Heart left ventricle (tissue), 16 donors: ENCODE measurements at regions not wholly inside any gene's neighbourhood (a gene's known extent, or its start where the extent isn't known, plus 50 kb on each side); places are given as distances from the start of the nearest gene placed in this dataset.
A peak's percentile ranks its signal among the peaks of the same experiment; 100 is the strongest.

ENCODE experiments used
- ATAC-seq, 4 donors: fragments of 200-7000 bp; cut with Tn5 transposase; one replicate each; pipeline ENCODE4 v1.9.1; 2020 to 2022; ENCODE audit warnings: moderate library complexity in 4 of 4, mild to moderate bottlenecking in 3 of 4, moderate number of reproducible peaks in 1 of 4
- DNase-seq, 5 donors: peaks; one replicate each; pipeline ENCODE4 v3.0.0-alpha.2; 2020
- H3K27ac ChIP-seq, 12 donors: fragments of 200-600 bp; sonication (generic) in 4 of 12; one replicate each; pipeline versions ENCODE4 v1.5.0 to v1.8.0; 2016 to 2022; ENCODE audit warnings: mild to moderate bottlenecking in 2 of 12
- H3K27me3 ChIP-seq, 9 donors: fragments of 200-600 bp; sonication (generic) in 2 of 9; one replicate each; pipeline versions ENCODE4 v1.5.1 to v1.8.0; 2016 to 2022; ENCODE audit warnings: mild to moderate bottlenecking in 3 of 9
- H3K36me3 ChIP-seq, 9 donors: fragments of 200-600 bp; sonication (generic) in 2 of 9; one replicate each; pipeline versions ENCODE4 v1.5.0 to v1.8.0; 2018 to 2022; ENCODE audit warnings: mild to moderate bottlenecking in 2 of 9
- H3K4me1 ChIP-seq, 12 donors: fragments of 200-600 bp; sonication (generic) in 4 of 12; one replicate each; pipeline versions ENCODE4 v1.5.0 to v1.8.0; 2016 to 2022; ENCODE audit warnings: mild to moderate bottlenecking in 3 of 12
- H3K4me3 ChIP-seq, 12 donors: fragments of 200-600 bp; sonication (generic) in 4 of 12; one replicate each; pipeline versions ENCODE4 v1.5.0 to v1.8.0; 2017 to 2022; ENCODE audit warnings: mild to moderate bottlenecking in 9 of 12, moderate library complexity in 4 of 12
- H3K9me3 ChIP-seq, 12 donors: fragments of 200-600 bp; sonication (generic) in 4 of 12; one replicate each; pipeline versions ENCODE4 v1.5.0 to v1.8.0; 2016 to 2022; ENCODE audit warnings: mild to moderate bottlenecking in 1 of 12
- CTCF ChIP-seq, 12 donors: fragments of 200-600 bp; sonication (generic) in 4 of 12; IDR thresholded peaks; one replicate each; pipeline versions ENCODE4 v1.5.0 to v1.8.0; 2018 to 2022; ENCODE audit warnings: antibody characterized with exemption in 12 of 12, mild to moderate bottlenecking in 5 of 12
- POLR2A ChIP-seq, 2 donors: fragments of 450-650 bp; IDR thresholded peaks; one replicate each; pipeline ENCODE4 v1.6.1; 2017; ENCODE audit warnings: antibody characterized with exemption in 2 of 2, mild to moderate bottlenecking in 2 of 2, moderate library complexity in 2 of 2
- WGBS, 4 donors: extraction: QIAGEN DNeasy Blood & Tissue Kit in 2 of 4; methylation state at CpG; one replicate each; pipeline versions ENCODE4 v1.1.5 to v1.1.7; 2013 to 2018; 5-methylcytosine and 5-hydroxymethylcytosine counted together
- intact Hi-C, 10 donors: fragments of 100-400 bp; cut with DNase I; formaldehyde crosslinking; loops; one replicate each; pipeline versions ENCODE4 v1.11.1 to v1.14.2; 2022
- donor health status: ischemic (EF 13 %, LVEDD 7.1; RV severe dilation, severe dysfunction).
- donor health status: healthy with polysubstance abuse.
- donor health status: DM: no; HTN: yes; CAD: no.
- donor health status: DM: no; HTN: no; CAD: no.
- donor health status: ischemic (EF 25% LVEDD 6.9; RV normal size, moderate dysfunction).
- donor health status: ischemic (EF 25% LVEDD 5.7; RV mildly dilated, moderate dysfunction).
- donor health status: healthy.
- donor health status: DM: yes; HTN: yes; CAD: no.
- donor health status: ischemic (EF 35%, LVEDD 5.7; RV mildly dilated, moderate dysfunction).
- donor health status: nonischemic (EF 11% LVEDD 7.7; RV severe dilation, severe dysfunction).
- donor health status: DM: yes; HTN: yes; CAD: no.
- donor health status: PGD.
- donor health status: ischemic (EF 29% LVEDD 5.4; RV normal size, mild dysfunction).
- donor health status: nonischemic (EF 23%, LVEDD 6.1; RV moderate dilation, normal function).

- peaks cover 0 to 6% (median 0%) of the 10 kb centered on the region in 12 donors for H3K4me1 ChIP-seq
- H3K27ac ChIP-seq: no peak overlapping the region
- intact Hi-C loops: no loop called here
- no peaks in the 10 kb centered on the region for H3K9me3 ChIP-seq
- DNase-seq: no peak
- 84 to 88% (median 86%) methylated on average over 12 of the region's 12 CpGs for WGBS, 4 donors
- ATAC-seq: no peak
- peaks cover 0 to 18% (median 0%) of the 10 kb centered on the region in 9 donors for H3K27me3 ChIP-seq
- H3K4me3 ChIP-seq: no peak overlapping the region
- TF ChIP-seq CTCF (IDR thresholded peaks at IDR 0.05) (no peak), POLR2A (IDR thresholded peaks at IDR 0.05) (no peak)
- H3K36me3 ChIP-seq: no peaks in the 10 kb centered on the region
These were observed 294.9 kb downstream of the SOX11 start for GRCh38 chr2:5986801-5987787.

GRCh38 chr2:5988120-5988519, 295.9 kb downstream of the SOX11 start:
- H3K27ac ChIP-seq: no peak overlapping the region
- peaks cover 0 to 6% (median 0%) of the 10 kb centered on the region in 12 donors for H3K4me1 ChIP-seq
- ATAC-seq (no peak), DNase-seq (no peak)
- TF ChIP-seq POLR2A (IDR thresholded peaks at IDR 0.05) (no peak), CTCF (IDR thresholded peaks at IDR 0.05) (no peak)
- H3K36me3 ChIP-seq: no peaks in the 10 kb centered on the region
- intact Hi-C loops: no loop called here
- peaks cover 0 to 10% (median 0%) of the 10 kb centered on the region in 9 donors for H3K27me3 ChIP-seq
- H3K4me3 ChIP-seq: no peak overlapping the region
- WGBS, 4 donors: 82 to 88% (median 82%) methylated on average over 3 of the region's 3 CpGs
- no peaks in the 10 kb centered on the region for H3K9me3 ChIP-seq

- intact Hi-C loops: no loop called here
- Histone ChIP-seq H3K4me1 (peaks cover 0 to 6% (median 0%) of the 10 kb centered on the region in 12 donors), H3K9me3 (no peaks in the 10 kb centered on the region), H3K4me3 (no peak overlapping the region), H3K27ac (no peak overlapping the region), H3K36me3 (no peaks in the 10 kb centered on the region), H3K27me3 (peaks cover 0 to 4% (median 0%) of the 10 kb centered on the region in 9 donors)
- TF ChIP-seq CTCF (IDR thresholded peaks at IDR 0.05) (no peak), POLR2A (IDR thresholded peaks at IDR 0.05) (no peak)
- no peak for DNase-seq
- ATAC-seq: no peak
- 77 to 88% (median 83%) methylated on average over 5 of the region's 5 CpGs for WGBS, 4 donors
These were observed 297.9 kb downstream of the SOX11 start for GRCh38 chr2:5990086-5990485.

GRCh38 chr2:5991305-5991968, 299.3 kb downstream of the SOX11 start:
- intact Hi-C loops: no loop called here
- TF ChIP-seq CTCF (IDR thresholded peaks at IDR 0.05) (no peak), POLR2A (IDR thresholded peaks at IDR 0.05) (no peak)
- H3K4me1 ChIP-seq: peaks cover 0 to 6% (median 0%) of the 10 kb centered on the region in 12 donors
- WGBS, 4 donors: 30 to 32% (median 31%) methylated on average over 8 of the region's 8 CpGs
- H3K9me3 ChIP-seq: no peaks in the 10 kb centered on the region
- peaks cover 0 to 4% (median 0%) of the 10 kb centered on the region in 9 donors for H3K27me3 ChIP-seq
- H3K36me3 ChIP-seq: no peaks in the 10 kb centered on the region
- no peak overlapping the region for H3K27ac ChIP-seq
- ATAC-seq: peak in 3 of 4 donors; percentile 33 to 58 (median 55)
- DNase-seq: no peak
- no peak overlapping the region for H3K4me3 ChIP-seq
